PC-9 (cell line): ENCODE measurements at regions not wholly inside any gene's neighbourhood (a gene's known extent, or its start where the extent isn't known, plus 50 kb on each side); places are given as distances from the start of the nearest gene placed in this dataset.

Experiments
- BruUV-seq: library from RNA; stranded (reverse); fragments of 400-500 nt; replicated peaks from 2 replicates; lab custom pipeline; 2021; lab: Mats Ljungman, UMichigan
- CTCF ChIA-PET: fragments of 300-600 bp; sonication (Branson Sonifier 250); formaldehyde crosslinking; loops from one replicate; lab custom pipeline; 2022; ENCODE audit warnings: antibody characterized with exemption; lab: Charles Lee
- POLR2A ChIA-PET: fragments of 300-600 bp; sonication (Branson Sonifier 250); formaldehyde crosslinking; loops from one replicate; lab custom pipeline; 2022; ENCODE audit warnings: antibody characterized with exemption; ENCODE audit not compliant: unreplicated experiment; lab: Charles Lee
- DNase-seq, 2 experiments: peaks; one replicate each; pipeline versions ENCODE4 v3.0.0 to v3.0.0-alpha.2; 2015 to 2022; ENCODE audit warnings: mixed read lengths in 1 of 2
- H2AFZ ChIP-seq: fragments of 200-600 bp; sonication (generic); 2 replicates; pipeline ENCODE4 v1.8.1; 2017; ENCODE audit warnings: antibody characterized with exemption
- H3F3A ChIP-seq: fragments of 200-600 bp; sonication (generic); 2 replicates; pipeline ENCODE4 v1.8.1; 2017; ENCODE audit warnings: antibody characterized with exemption, mild to moderate bottlenecking, low read depth; ENCODE audit not compliant: insufficient read depth
- H3K27ac ChIP-seq: fragments of 200-600 bp; sonication (generic); 2 replicates; pipeline ENCODE4 v1.6.1; 2016; ENCODE audit warnings: mixed run types
- H3K27me3 ChIP-seq: fragments of 200-600 bp; sonication (generic); 2 replicates; pipeline ENCODE4 v1.6.1; 2016; ENCODE audit warnings: low read depth, mixed run types; ENCODE audit not compliant: insufficient read depth
- H3K36me3 ChIP-seq: fragments of 200-600 bp; sonication (generic); 2 replicates; pipeline ENCODE4 v1.6.1; 2016; ENCODE audit warnings: low read depth, mixed run types
- H3K4me1 ChIP-seq: fragments of 200-600 bp; sonication (generic); replicated peaks from 2 replicates; pipeline ENCODE4 v1.6.1; 2016; ENCODE audit warnings: mixed run types; ENCODE audit not compliant: insufficient read depth
- H3K4me2 ChIP-seq: fragments of 200-600 bp; sonication (generic); 2 replicates; pipeline ENCODE4 v1.6.1; 2017; ENCODE audit warnings: mixed run types
- H3K4me3 ChIP-seq: fragments of 200-600 bp; sonication (generic); 2 replicates; pipeline ENCODE4 v1.6.1; 2016; ENCODE audit warnings: mixed run types
- H3K79me2 ChIP-seq: fragments of 200-600 bp; sonication (generic); 2 replicates; pipeline ENCODE4 v1.6.1; 2017; ENCODE audit warnings: low read depth, mixed run types
- H3K9me2 ChIP-seq: fragments of 200-600 bp; sonication (generic); 2 replicates; pipeline ENCODE4 v1.8.1; 2017; ENCODE audit warnings: mild to moderate bottlenecking; ENCODE audit not compliant: insufficient read depth
- H3K9me3 ChIP-seq: fragments of 200-600 bp; sonication (generic); 2 replicates; pipeline ENCODE4 v1.8.1; 2016; ENCODE audit warnings: low read depth; ENCODE audit not compliant: insufficient read depth
- H4K20me1 ChIP-seq: fragments of 200-600 bp; sonication (generic); 2 replicates; pipeline ENCODE4 v1.8.1; 2017; ENCODE audit not compliant: insufficient read depth
- EZH2 ChIP-seq: fragments of 200-600 bp; sonication (generic); IDR thresholded peaks from 2 replicates; pipeline ENCODE4 v1.8.0; 2017; ENCODE audit warnings: antibody characterized with exemption, low read depth
- intact Hi-C: fragments of 100-400 bp; cut with micrococcal nuclease; formaldehyde crosslinking; loops from one replicate; pipeline ENCODE4 v1.10.0; 2022; ENCODE audit not compliant: unreplicated experiment
- TF ChIP-seq, protein P1 (sequence below): fragments of 200-600 bp; sonication (generic); conservative IDR thresholded peaks from 2 replicates; pipeline ENCODE4 v1.6.1; 2017; ENCODE audit warnings: mixed run types, antibody characterized with exemption, mild to moderate bottlenecking, moderate library complexity

GRCh38 chr3:15923640-15924405, 126.0 kb upstream of the ANKRD28 start:
- intact Hi-C loops: no loop called here
- ChIA-PET POLR2A (no interaction called here), CTCF (no interaction called here)
- no peaks in the 10 kb centered on the region for H3F3A ChIP-seq
- H2AFZ ChIP-seq: no peak overlapping the region
- no peak overlapping the region for H3K27ac ChIP-seq
- no peaks in the 10 kb centered on the region for H3K27me3 ChIP-seq
- H3K4me3 ChIP-seq: no peak overlapping the region
- H4K20me1 ChIP-seq: no peaks in the 10 kb centered on the region
- no peaks in the 10 kb centered on the region for H3K79me2 ChIP-seq
- H3K4me1 ChIP-seq: peaks cover 8% of the 10 kb centered on the region; the same call in 1 of the 2 replicates
- H3K9me3 ChIP-seq: no peaks in the 10 kb centered on the region
- TF ChIP-seq, protein P1, sequence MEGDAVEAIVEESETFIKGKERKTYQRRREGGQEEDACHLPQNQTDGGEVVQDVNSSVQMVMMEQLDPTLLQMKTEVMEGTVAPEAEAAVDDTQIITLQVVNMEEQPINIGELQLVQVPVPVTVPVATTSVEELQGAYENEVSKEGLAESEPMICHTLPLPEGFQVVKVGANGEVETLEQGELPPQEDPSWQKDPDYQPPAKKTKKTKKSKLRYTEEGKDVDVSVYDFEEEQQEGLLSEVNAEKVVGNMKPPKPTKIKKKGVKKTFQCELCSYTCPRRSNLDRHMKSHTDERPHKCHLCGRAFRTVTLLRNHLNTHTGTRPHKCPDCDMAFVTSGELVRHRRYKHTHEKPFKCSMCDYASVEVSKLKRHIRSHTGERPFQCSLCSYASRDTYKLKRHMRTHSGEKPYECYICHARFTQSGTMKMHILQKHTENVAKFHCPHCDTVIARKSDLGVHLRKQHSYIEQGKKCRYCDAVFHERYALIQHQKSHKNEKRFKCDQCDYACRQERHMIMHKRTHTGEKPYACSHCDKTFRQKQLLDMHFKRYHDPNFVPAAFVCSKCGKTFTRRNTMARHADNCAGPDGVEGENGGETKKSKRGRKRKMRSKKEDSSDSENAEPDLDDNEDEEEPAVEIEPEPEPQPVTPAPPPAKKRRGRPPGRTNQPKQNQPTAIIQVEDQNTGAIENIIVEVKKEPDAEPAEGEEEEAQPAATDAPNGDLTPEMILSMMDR: no peak
- no peak for TF ChIP-seq EZH2
- H3K4me2 ChIP-seq: no peak overlapping the region
- DNase-seq: no peak
- H3K9me2 ChIP-seq: no peaks in the 10 kb centered on the region
- BruUV-seq: no TSS peak
- H3K36me3 ChIP-seq: no peaks in the 10 kb centered on the region

GRCh38 chr3:15924914-15925313, 127.1 kb upstream of the ANKRD28 start:
- peak in 1 of 2 experiments; percentile 39 for DNase-seq
- CTCF ChIA-PET: no interaction called here
- H3F3A ChIP-seq: no peaks in the 10 kb centered on the region
- no peaks in the 10 kb centered on the region for H3K9me3 ChIP-seq
- H3K9me2 ChIP-seq: no peaks in the 10 kb centered on the region
- intact Hi-C loops: no loop called here
- no peaks in the 10 kb centered on the region for H4K20me1 ChIP-seq
- TF ChIP-seq EZH2: no peak
- TF ChIP-seq, protein P1: no peak
- H3K79me2 ChIP-seq: no peaks in the 10 kb centered on the region
- H3K4me1 ChIP-seq: peaks cover 8% of the 10 kb centered on the region; the same call in 1 of the 2 replicates
- no peak overlapping the region for H3K27ac ChIP-seq
- H3K4me3 ChIP-seq: no peak overlapping the region
- POLR2A ChIA-PET: no interaction called here
- H2AFZ ChIP-seq: no peak overlapping the region
- no peaks in the 10 kb centered on the region for H3K27me3 ChIP-seq
- BruUV-seq: no TSS peak
- H3K4me2 ChIP-seq: no peak overlapping the region
- no peaks in the 10 kb centered on the region for H3K36me3 ChIP-seq

- BruUV-seq: no TSS peak
Measured at GRCh38 chr3:15926871-15927270, 129.1 kb upstream of the ANKRD28 start.

More at GRCh38 chr3:15926871-15927270, 129.1 kb upstream of the ANKRD28 start:
- intact Hi-C loops: no loop called here
- H3K9me2 ChIP-seq: no peaks in the 10 kb centered on the region
- no peaks in the 10 kb centered on the region for H3F3A ChIP-seq
- POLR2A ChIA-PET: no interaction called here
- H3K36me3 ChIP-seq: no peaks in the 10 kb centered on the region
- no peaks in the 10 kb centered on the region for H3K27me3 ChIP-seq
- H3K4me1 ChIP-seq: peaks cover 8% of the 10 kb centered on the region; the same call in 1 of the 2 replicates
- no peak overlapping the region for H3K27ac ChIP-seq
- TF ChIP-seq, protein P1: no peak
- TF ChIP-seq EZH2: no peak
- H4K20me1 ChIP-seq: no peaks in the 10 kb centered on the region
- H3K9me3 ChIP-seq: no peaks in the 10 kb centered on the region
- H2AFZ ChIP-seq: no peak overlapping the region
- DNase-seq: no peak
- CTCF ChIA-PET: no interaction called here
- H3K4me3 ChIP-seq: no peak overlapping the region
- no peaks in the 10 kb centered on the region for H3K79me2 ChIP-seq
- no peak overlapping the region for H3K4me2 ChIP-seq
